Adipocyte (in vitro differentiated cells): ENCODE measurements at regions not wholly inside any gene's neighbourhood (a gene's known extent, or its start where the extent isn't known, plus 50 kb on each side); places are given as distances from the start of the nearest gene placed in this dataset.

Experiments
- DNase-seq: peaks from one replicate; pipeline ENCODE4 v3.0.0-alpha.2; 2015; ENCODE audit warnings: low read depth
- H3K27me3 ChIP-seq: replicated peaks from 2 replicates; pipeline ENCODE4 v1.7.0; 2013; ENCODE audit warnings: mild to moderate bottlenecking, low read length, moderate library complexity; ENCODE audit not compliant: control insufficient read depth, insufficient read depth
- H3K36me3 ChIP-seq: 2 replicates; pipeline ENCODE4 v1.7.0; 2013; ENCODE audit warnings: low read length, mild to moderate bottlenecking, moderate library complexity; ENCODE audit not compliant: control insufficient read depth, insufficient read depth, severe bottlenecking
- H3K4me1 ChIP-seq: 2 replicates; pipeline ENCODE4 v1.7.0; 2013; ENCODE audit warnings: mild to moderate bottlenecking, low read length, moderate library complexity; ENCODE audit not compliant: control insufficient read depth, insufficient read depth
- H3K4me3 ChIP-seq: 2 replicates; pipeline ENCODE4 v1.7.0; 2013; ENCODE audit warnings: mild to moderate bottlenecking, low read length, moderate library complexity
- H3K9ac ChIP-seq: 2 replicates; pipeline ENCODE4 v1.7.0; 2013; ENCODE audit warnings: mild to moderate bottlenecking, low read length, moderate library complexity
- H3K9me3 ChIP-seq: 2 replicates; pipeline ENCODE4 v1.7.0; 2013; ENCODE audit warnings: mild to moderate bottlenecking, low read length, moderate library complexity; ENCODE audit not compliant: control insufficient read depth

GRCh38 chr5:158421319-158421718 lies 562.4 kb upstream of the CLINT1 start:
- DNase-seq: no peak
- Histone ChIP-seq H3K27me3 (no peaks in the 10 kb centered on the region), H3K4me3 (no peak overlapping the region), H3K36me3 (no peaks in the 10 kb centered on the region), H3K9ac (no peak overlapping the region), H3K4me1 (peaks cover 19% of the 10 kb centered on the region), H3K9me3 (peaks cover 5% of the 10 kb centered on the region)

GRCh38 chr5:158419186-158419585 lies 560.2 kb upstream of the CLINT1 start:
- H3K9ac ChIP-seq: no peak overlapping the region
- H3K4me1 ChIP-seq: peaks cover 29% of the 10 kb centered on the region
- H3K36me3 ChIP-seq: no peaks in the 10 kb centered on the region
- no peaks in the 10 kb centered on the region for H3K27me3 ChIP-seq
- no peak for DNase-seq
- no peak overlapping the region for H3K4me3 ChIP-seq
- peaks cover 5% of the 10 kb centered on the region for H3K9me3 ChIP-seq

GRCh38 chr5:158414780-158415179 lies 555.8 kb upstream of the CLINT1 start:
- Histone ChIP-seq H3K9me3 (peaks cover 2% of the 10 kb centered on the region), H3K36me3 (no peaks in the 10 kb centered on the region), H3K9ac (no peak overlapping the region), H3K4me3 (no peak overlapping the region), H3K4me1 (peaks cover 12% of the 10 kb centered on the region), H3K27me3 (no peaks in the 10 kb centered on the region)
- peak; percentile 82 for DNase-seq

GRCh38 chr5:158414333-158414762 lies 555.4 kb upstream of the CLINT1 start:
- DNase-seq: no peak
- H3K27me3 ChIP-seq: no peaks in the 10 kb centered on the region
- peaks cover 12% of the 10 kb centered on the region for H3K4me1 ChIP-seq
- H3K9me3 ChIP-seq: no peaks in the 10 kb centered on the region
- no peak overlapping the region for H3K4me3 ChIP-seq
- no peaks in the 10 kb centered on the region for H3K36me3 ChIP-seq
- H3K9ac ChIP-seq: no peak overlapping the region

- H3K9me3 ChIP-seq: no peaks in the 10 kb centered on the region
- no peaks in the 10 kb centered on the region for H3K36me3 ChIP-seq
- H3K4me1 ChIP-seq: peaks cover 12% of the 10 kb centered on the region
- no peaks in the 10 kb centered on the region for H3K27me3 ChIP-seq
- no peak overlapping the region for H3K9ac ChIP-seq
- H3K4me3 ChIP-seq: no peak overlapping the region
- no peak for DNase-seq
These were observed 554.3 kb upstream of the CLINT1 start for GRCh38 chr5:158413122-158413680.

GRCh38 chr5:158410976-158411375 lies 552.0 kb upstream of the CLINT1 start:
- H3K9ac ChIP-seq: no peak overlapping the region
- H3K9me3 ChIP-seq: no peaks in the 10 kb centered on the region
- peak; percentile 38 for DNase-seq
- H3K36me3 ChIP-seq: no peaks in the 10 kb centered on the region
- H3K4me1 ChIP-seq: peaks cover 26% of the 10 kb centered on the region
- H3K27me3 ChIP-seq: no peaks in the 10 kb centered on the region
- H3K4me3 ChIP-seq: no peak overlapping the region

GRCh38 chr5:158409507-158409906 lies 550.6 kb upstream of the CLINT1 start:
- Histone ChIP-seq H3K36me3 (no peaks in the 10 kb centered on the region), H3K4me1 (peaks cover 17% of the 10 kb centered on the region), H3K9ac (no peak overlapping the region), H3K4me3 (no peak overlapping the region), H3K9me3 (no peaks in the 10 kb centered on the region), H3K27me3 (no peaks in the 10 kb centered on the region)
- DNase-seq: no peak

GRCh38 chr5:158407824-158408195 lies 548.9 kb upstream of the CLINT1 start:
- peak; percentile 45 for DNase-seq
- no peak overlapping the region for H3K4me3 ChIP-seq
- H3K9me3 ChIP-seq: peaks cover 12% of the 10 kb centered on the region
- H3K36me3 ChIP-seq: no peaks in the 10 kb centered on the region
- H3K9ac ChIP-seq: no peak overlapping the region
- H3K27me3 ChIP-seq: no peaks in the 10 kb centered on the region
- peaks cover 13% of the 10 kb centered on the region for H3K4me1 ChIP-seq

GRCh38 chr5:158406884-158407823 lies 548.2 kb upstream of the CLINT1 start:
- Histone ChIP-seq H3K9me3 (peaks cover 13% of the 10 kb centered on the region), H3K4me1 (peaks cover 13% of the 10 kb centered on the region), H3K36me3 (no peaks in the 10 kb centered on the region), H3K4me3 (no peak overlapping the region), H3K27me3 (no peaks in the 10 kb centered on the region), H3K9ac (no peak overlapping the region)
- peak; percentile 76 for DNase-seq

- no peak for DNase-seq
- Histone ChIP-seq H3K9ac (no peak overlapping the region), H3K27me3 (no peaks in the 10 kb centered on the region), H3K36me3 (no peaks in the 10 kb centered on the region), H3K4me1 (no peaks in the 10 kb centered on the region), H3K4me3 (no peak overlapping the region), H3K9me3 (peaks cover 7% of the 10 kb centered on the region)
These were observed 539.6 kb upstream of the CLINT1 start for GRCh38 chr5:158398360-158399201.

- DNase-seq: no peak
- Histone ChIP-seq H3K9ac (no peak overlapping the region), H3K27me3 (no peaks in the 10 kb centered on the region), H3K9me3 (no peaks in the 10 kb centered on the region), H3K4me3 (no peak overlapping the region), H3K4me1 (no peaks in the 10 kb centered on the region), H3K36me3 (no peaks in the 10 kb centered on the region)
These were observed 538.3 kb upstream of the CLINT1 start for GRCh38 chr5:158397278-158397677.
